Femur (tissue), 1 donor: ENCODE measurements at regions not wholly inside any gene's neighbourhood (a gene's known extent, or its start where the extent isn't known, plus 50 kb on each side); places are given as distances from the start of the nearest gene placed in this dataset.
"Not testable (repeated sequence)": the region's sequence is repeated elsewhere in the genome, so short reads cannot be mapped to it uniquely, and the experiment has no call there.

Experiments used
- DNase-seq: peaks from one replicate; pipeline ENCODE4 v3.0.0-alpha.2; 2017

DNA sequence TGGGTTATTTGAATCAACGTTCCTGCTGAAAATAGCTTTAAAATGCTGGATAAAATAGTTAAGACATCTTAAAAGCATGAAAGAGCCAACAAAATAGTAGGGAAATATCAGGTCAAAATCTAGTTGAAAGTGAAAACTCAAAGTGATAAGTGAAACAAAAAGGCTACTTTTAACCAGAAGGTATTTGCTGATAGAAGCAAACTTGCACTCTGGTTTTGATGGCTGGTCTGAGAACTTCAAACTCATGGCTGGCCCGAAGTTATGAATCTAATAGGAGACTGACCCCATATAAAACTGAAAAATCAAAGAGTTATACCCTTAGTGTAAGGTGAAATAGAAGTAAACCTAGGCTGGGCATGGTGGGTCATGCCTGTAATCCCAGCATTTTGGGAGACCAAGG is 66.3 kb upstream of the HOXC13 start:
- no peak for DNase-seq

DNA sequence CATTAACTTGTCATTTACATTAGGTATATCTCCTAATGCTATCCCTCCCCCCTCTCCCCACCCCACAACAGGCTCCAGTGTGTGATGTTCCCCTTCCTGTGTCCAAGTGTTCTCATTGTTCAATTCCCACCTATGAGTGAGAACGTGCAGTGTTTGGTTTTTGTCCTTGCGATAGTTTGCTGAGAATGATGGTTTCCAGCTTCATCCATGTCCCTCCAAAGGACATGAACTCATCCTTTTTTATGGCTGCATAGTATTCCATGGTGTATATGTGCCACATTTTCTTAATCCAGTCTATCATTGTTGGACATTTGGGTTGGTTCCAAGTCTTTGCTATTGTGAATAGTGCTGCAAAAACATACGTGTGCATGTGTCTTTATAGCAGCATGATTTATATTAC is 60.7 kb upstream of the HOXC13 start:
- not testable (repeated sequence) for DNase-seq

DNA sequence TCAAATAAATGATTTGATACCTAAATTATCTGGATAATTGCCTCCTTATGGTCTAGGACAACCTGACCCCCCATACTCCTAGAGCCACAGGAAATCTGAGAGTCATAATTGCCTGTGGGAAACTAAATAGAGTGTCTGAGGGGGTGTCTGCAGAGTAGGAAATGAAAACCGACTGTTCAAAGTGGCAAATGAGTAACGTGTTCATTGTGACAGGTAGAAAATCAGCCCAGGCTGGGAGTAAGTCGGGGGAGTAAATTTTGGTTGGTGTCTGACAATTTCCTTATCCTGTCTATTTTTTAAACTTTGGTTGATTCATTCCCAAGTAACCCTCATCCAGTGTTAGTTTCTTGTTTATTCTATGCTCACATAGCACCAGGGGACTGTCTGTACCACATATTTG is 51.6 kb upstream of the HOXC13 start:
- DNase-seq = no peak

DNA sequence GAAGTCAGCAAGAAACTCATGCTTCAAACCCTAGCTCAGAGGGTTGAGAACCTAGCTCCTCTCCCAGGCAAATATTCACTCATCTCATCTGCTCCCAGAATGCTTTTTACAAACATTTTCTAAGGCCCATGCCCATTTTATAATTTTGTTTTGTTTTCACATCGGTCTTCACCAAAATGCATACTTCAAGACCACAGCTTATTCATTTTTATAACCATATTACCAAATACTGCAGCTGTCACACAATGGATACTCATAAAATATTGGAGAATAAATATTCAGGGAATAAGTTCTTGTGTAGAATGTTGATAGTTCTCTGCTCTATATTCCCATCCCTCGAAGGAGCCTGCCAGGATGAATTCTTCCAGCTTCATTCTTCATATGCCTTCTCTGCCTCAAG is 50.8 kb upstream of the HOXC13 start:
- no peak for DNase-seq
